GM12878 (cell line): ENCODE measurements at regions not wholly inside any gene's neighbourhood (a gene's known extent, or its start where the extent isn't known, plus 50 kb on each side); places are given as distances from the start of the nearest gene placed in this dataset.
"Not testable (repeated sequence)": the region's sequence is repeated elsewhere in the genome, so short reads cannot be mapped to it uniquely, and the experiment has no call there.

Source experiments
- ATF2 ChIP-seq: IDR thresholded peaks from 2 replicates; pipeline ENCODE4 v1.6.1; 2012; ENCODE audit warnings: low read length, inconsistent platforms
- ATF3 ChIP-seq: IDR thresholded peaks from 2 replicates; pipeline ENCODE4 v1.6.1; 2011; ENCODE audit warnings: low read depth, mild to moderate bottlenecking, low read length, moderate library complexity, borderline replicate concordance; ENCODE audit errors: extremely low read depth
- CTCF ChIP-seq, 3 experiments: IDR thresholded peaks in 2 of 3; conservative IDR thresholded peaks in 1 of 3; 2 replicates each; pipeline ENCODE4 v1.5.1; 2011; ENCODE audit warnings: low read depth in 3 of 3, low read length in 3 of 3, mild to moderate bottlenecking in 3 of 3, control low read depth in 2 of 3, moderate library complexity in 2 of 3, inconsistent platforms in 1 of 3, mixed read lengths in 1 of 3; ENCODE audit not compliant: control insufficient read depth in 2 of 3, insufficient read depth in 1 of 3; ENCODE audit errors: extremely low read depth in 1 of 3
- ELK1 ChIP-seq: IDR thresholded peaks from 2 replicates; pipeline ENCODE4 v1.6.1; 2012; ENCODE audit warnings: low read depth, low read length, improper control_type of control experiment
- ESRRA ChIP-seq: IDR thresholded peaks from 2 replicates; pipeline ENCODE4 v1.6.1; 2012; ENCODE audit warnings: mild to moderate bottlenecking, low read length, improper control_type of control experiment
- EZH2 ChIP-seq: IDR thresholded peaks from 2 replicates; pipeline ENCODE4 v1.6.1; 2012; ENCODE audit warnings: low read depth, mild to moderate bottlenecking, control low read depth, inconsistent platforms, low read length, borderline replicate concordance; ENCODE audit not compliant: control insufficient read depth
- NR2C2 ChIP-seq: IDR thresholded peaks from 2 replicates; pipeline ENCODE4 v1.6.1; 2011; ENCODE audit warnings: borderline replicate concordance, low read depth; ENCODE audit not compliant: control insufficient read depth, insufficient read length
- POLR2AphosphoS2 ChIP-seq: IDR thresholded peaks from 2 replicates; pipeline ENCODE4 v1.6.1; 2011; ENCODE audit warnings: low read depth, mild to moderate bottlenecking, low read length, improper control_type of control experiment, moderate library complexity
- SIN3A ChIP-seq: IDR thresholded peaks from 2 replicates; pipeline ENCODE4 v1.6.1; 2012; ENCODE audit warnings: low read depth, low read length, improper control_type of control experiment
- SMC3 ChIP-seq: IDR thresholded peaks from 2 replicates; pipeline ENCODE4 v1.6.1; 2011; ENCODE audit warnings: low read length, improper control_type of control experiment, borderline replicate concordance
- ZNF274 ChIP-seq: IDR thresholded peaks from one replicate; pipeline ENCODE4 v1.8.0; 2011; ENCODE audit not compliant: insufficient read length, insufficient read depth
- ZNF384 ChIP-seq: IDR thresholded peaks from 2 replicates; pipeline ENCODE4 v1.6.1; 2012; ENCODE audit warnings: low read depth, mild to moderate bottlenecking, low read length, improper control_type of control experiment, borderline replicate concordance

GRCh38 chr1:149658175-149658574 lies 74.5 kb downstream of the PPIAL4C start:
- TF ChIP-seq SMC3; ATF3; CTCF (IDR thresholded peaks at IDR 0.05 in 2 of 3, conservative IDR thresholded peaks at IDR 0.05 in 1 of 3; ENCODE audit: control insufficient read depth in 2 of 3, extremely low read depth in 1 of 3, insufficient read depth in 1 of 3, low read depth in 3 of 3, low read length in 3 of 3); ZNF384; SIN3A; POLR2AphosphoS2; ATF2; EZH2; ZNF274; NR2C2; ESRRA; ELK1: not testable (repeated sequence)
